Neural cell (in vitro differentiated cells): ENCODE measurements at regions not wholly inside any gene's neighbourhood (a gene's known extent, or its start where the extent isn't known, plus 50 kb on each side); places are given as distances from the start of the nearest gene placed in this dataset.

Experiments used
- EP300 ChIP-seq: fragments of 450-650 bp; conservative IDR thresholded peaks from 2 replicates; pipeline ENCODE4 v1.6.1; 2014; ENCODE audit warnings: antibody characterized with exemption, mild to moderate bottlenecking, moderate library complexity; ENCODE audit not compliant: poor library complexity, severe bottlenecking
- EZH2 ChIP-seq: fragments of 200-600, 300-800 bp; shearing (Covaris generic), sonication (generic); IDR thresholded peaks from 2 replicates; pipeline ENCODE4 v1.6.1; 2014; ENCODE audit warnings: antibody characterized with exemption, low read length, borderline replicate concordance, mild to moderate bottlenecking; ENCODE audit not compliant: insufficient read depth, poor library complexity, severe bottlenecking
- MXI1 ChIP-seq: fragments of 450-650 bp; conservative IDR thresholded peaks from 2 replicates; pipeline ENCODE4 v1.6.1; 2014; ENCODE audit warnings: antibody characterized with exemption, mild to moderate bottlenecking; ENCODE audit not compliant: poor library complexity, severe bottlenecking
- POLR2AphosphoS5 ChIP-seq: IDR thresholded peaks from 2 replicates; pipeline ENCODE4 v1.6.1; 2012
- RAD21 ChIP-seq: fragments of 450-650 bp; conservative IDR thresholded peaks from 2 replicates; pipeline ENCODE4 v1.6.1; 2014; ENCODE audit warnings: antibody characterized with exemption, mild to moderate bottlenecking, moderate library complexity
- TAF1 ChIP-seq: IDR thresholded peaks from 2 replicates; pipeline ENCODE4 v1.6.1; 2012; ENCODE audit warnings: low read depth
- TF ChIP-seq, protein P1 (sequence below): IDR thresholded peaks from 2 replicates; pipeline ENCODE4 v1.6.1; 2012; ENCODE audit warnings: borderline replicate concordance
- TF ChIP-seq, protein P2 (sequence below): fragments of 450-650 bp; IDR thresholded peaks from 2 replicates; pipeline ENCODE4 v1.5.1; 2014; ENCODE audit warnings: antibody characterized with exemption, mild to moderate bottlenecking, moderate library complexity; ENCODE audit not compliant: poor library complexity, severe bottlenecking

DNA sequence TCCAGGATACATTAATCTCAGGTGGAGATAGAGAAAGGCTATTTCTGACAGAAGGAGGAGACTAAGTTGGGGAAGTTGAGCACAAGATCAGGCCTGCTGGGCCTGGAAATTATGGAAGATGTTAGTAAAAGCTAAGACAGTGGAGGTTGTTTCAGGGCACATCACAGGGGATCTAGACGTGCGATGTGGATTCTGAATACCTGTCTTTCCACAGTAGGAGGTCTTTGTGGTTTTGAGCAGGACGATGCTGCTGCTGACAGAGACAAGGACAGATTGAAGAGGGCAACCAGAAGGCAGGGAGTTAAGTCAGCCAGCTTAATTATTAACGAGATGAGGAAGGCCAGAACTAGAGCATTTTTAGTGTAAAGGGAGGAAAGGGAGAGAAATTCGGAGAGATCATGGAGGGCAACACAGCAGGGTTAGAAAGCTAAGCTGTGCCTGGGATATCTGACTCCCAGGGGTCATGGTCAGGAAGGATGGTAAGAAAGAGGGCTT lies 384.9 kb downstream of the MAFB start:
- TF ChIP-seq, protein P1, sequence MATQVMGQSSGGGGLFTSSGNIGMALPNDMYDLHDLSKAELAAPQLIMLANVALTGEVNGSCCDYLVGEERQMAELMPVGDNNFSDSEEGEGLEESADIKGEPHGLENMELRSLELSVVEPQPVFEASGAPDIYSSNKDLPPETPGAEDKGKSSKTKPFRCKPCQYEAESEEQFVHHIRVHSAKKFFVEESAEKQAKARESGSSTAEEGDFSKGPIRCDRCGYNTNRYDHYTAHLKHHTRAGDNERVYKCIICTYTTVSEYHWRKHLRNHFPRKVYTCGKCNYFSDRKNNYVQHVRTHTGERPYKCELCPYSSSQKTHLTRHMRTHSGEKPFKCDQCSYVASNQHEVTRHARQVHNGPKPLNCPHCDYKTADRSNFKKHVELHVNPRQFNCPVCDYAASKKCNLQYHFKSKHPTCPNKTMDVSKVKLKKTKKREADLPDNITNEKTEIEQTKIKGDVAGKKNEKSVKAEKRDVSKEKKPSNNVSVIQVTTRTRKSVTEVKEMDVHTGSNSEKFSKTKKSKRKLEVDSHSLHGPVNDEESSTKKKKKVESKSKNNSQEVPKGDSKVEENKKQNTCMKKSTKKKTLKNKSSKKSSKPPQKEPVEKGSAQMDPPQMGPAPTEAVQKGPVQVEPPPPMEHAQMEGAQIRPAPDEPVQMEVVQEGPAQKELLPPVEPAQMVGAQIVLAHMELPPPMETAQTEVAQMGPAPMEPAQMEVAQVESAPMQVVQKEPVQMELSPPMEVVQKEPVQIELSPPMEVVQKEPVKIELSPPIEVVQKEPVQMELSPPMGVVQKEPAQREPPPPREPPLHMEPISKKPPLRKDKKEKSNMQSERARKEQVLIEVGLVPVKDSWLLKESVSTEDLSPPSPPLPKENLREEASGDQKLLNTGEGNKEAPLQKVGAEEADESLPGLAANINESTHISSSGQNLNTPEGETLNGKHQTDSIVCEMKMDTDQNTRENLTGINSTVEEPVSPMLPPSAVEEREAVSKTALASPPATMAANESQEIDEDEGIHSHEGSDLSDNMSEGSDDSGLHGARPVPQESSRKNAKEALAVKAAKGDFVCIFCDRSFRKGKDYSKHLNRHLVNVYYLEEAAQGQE = no peak
- TF ChIP-seq, protein P2, sequence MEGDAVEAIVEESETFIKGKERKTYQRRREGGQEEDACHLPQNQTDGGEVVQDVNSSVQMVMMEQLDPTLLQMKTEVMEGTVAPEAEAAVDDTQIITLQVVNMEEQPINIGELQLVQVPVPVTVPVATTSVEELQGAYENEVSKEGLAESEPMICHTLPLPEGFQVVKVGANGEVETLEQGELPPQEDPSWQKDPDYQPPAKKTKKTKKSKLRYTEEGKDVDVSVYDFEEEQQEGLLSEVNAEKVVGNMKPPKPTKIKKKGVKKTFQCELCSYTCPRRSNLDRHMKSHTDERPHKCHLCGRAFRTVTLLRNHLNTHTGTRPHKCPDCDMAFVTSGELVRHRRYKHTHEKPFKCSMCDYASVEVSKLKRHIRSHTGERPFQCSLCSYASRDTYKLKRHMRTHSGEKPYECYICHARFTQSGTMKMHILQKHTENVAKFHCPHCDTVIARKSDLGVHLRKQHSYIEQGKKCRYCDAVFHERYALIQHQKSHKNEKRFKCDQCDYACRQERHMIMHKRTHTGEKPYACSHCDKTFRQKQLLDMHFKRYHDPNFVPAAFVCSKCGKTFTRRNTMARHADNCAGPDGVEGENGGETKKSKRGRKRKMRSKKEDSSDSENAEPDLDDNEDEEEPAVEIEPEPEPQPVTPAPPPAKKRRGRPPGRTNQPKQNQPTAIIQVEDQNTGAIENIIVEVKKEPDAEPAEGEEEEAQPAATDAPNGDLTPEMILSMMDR = no peak
- TF ChIP-seq POLR2AphosphoS5 = no peak
- no peak for TF ChIP-seq MXI1
- TF ChIP-seq EZH2 = no peak
- no peak for TF ChIP-seq TAF1
- TF ChIP-seq RAD21 = no peak
- TF ChIP-seq EP300 = no peak
